T-cell (primary cell): ENCODE measurements at regions not wholly inside any gene's neighbourhood (a gene's known extent, or its start where the extent isn't known, plus 50 kb on each side); places are given as distances from the start of the nearest gene placed in this dataset.
A peak's percentile ranks its signal among the peaks of the same experiment; 100 is the strongest.

ENCODE experiments used
- ATAC-seq, 4 experiments: fragments of 200-7000 bp in 3 of 4; fragments of 150-1000 bp in 1 of 4; cut with Tn5 transposase; replicated peaks in 1 of 4; 1 replicate in 3 of 4; 2 replicates in 1 of 4; pipeline ENCODE4 v1.10.0; 2021; ENCODE audit warnings: moderate library complexity in 3 of 4, mild to moderate bottlenecking in 2 of 4, moderate number of reproducible peaks in 1 of 4
- CTCF ChIA-PET, 2 donors: fragments of 300-600 bp; sonication (Branson Sonifier 250); formaldehyde crosslinking; loops; one replicate each; lab custom pipeline; 2022; ENCODE audit warnings: antibody characterized with exemption in 2 of 2; lab: Charles Lee
- POLR2A ChIA-PET, 2 donors: fragments of 300-600 bp; sonication (Branson Sonifier 250); formaldehyde crosslinking; loops; one replicate each; lab custom pipeline; 2022; ENCODE audit warnings: antibody characterized with exemption in 2 of 2; lab: Charles Lee
- DNase-seq, 35 experiments: peaks; one replicate each; pipeline versions ENCODE4 v3.0.0 to v3.0.0-alpha.2; 2013 to 2023
- H3K27ac ChIP-seq: one replicate; pipeline ENCODE4 v1.5.1; 2013; ENCODE audit warnings: low read length
- H3K27me3 ChIP-seq, 2 experiments: replicated peaks in 1 of 2; 1 replicate in 1 of 2; 2 replicates in 1 of 2; pipeline versions ENCODE4 v1.6.1 to v1.7.0; 2013; ENCODE audit warnings: low read length in 1 of 2, mixed read lengths in 1 of 2; ENCODE audit not compliant: control insufficient read depth in 2 of 2, insufficient read depth in 2 of 2; ENCODE audit errors: extremely low read depth in 1 of 2
- H3K36me3 ChIP-seq, 2 donors: 1 replicate in 1 of 2; 2 replicates in 1 of 2; pipeline versions ENCODE4 v1.6.1 to v1.7.0; 2013; ENCODE audit warnings: low read length in 1 of 2; ENCODE audit not compliant: control insufficient read depth in 2 of 2, insufficient read depth in 1 of 2; ENCODE audit errors: extremely low read depth in 1 of 2
- H3K4me1 ChIP-seq, 2 experiments: 1 replicate in 1 of 2; 2 replicates in 1 of 2; pipeline versions ENCODE4 v1.6.1 to v1.7.0; 2013; ENCODE audit warnings: low read length in 2 of 2, mixed read lengths in 1 of 2; ENCODE audit not compliant: insufficient read depth in 2 of 2, control insufficient read depth in 1 of 2; ENCODE audit errors: extremely low read depth in 1 of 2
- H3K4me3 ChIP-seq, 2 donors: 1 replicate in 1 of 2; 2 replicates in 1 of 2; pipeline versions ENCODE4 v1.5.1 to v1.7.0; 2013; ENCODE audit warnings: mild to moderate bottlenecking in 2 of 2, low read length in 1 of 2, moderate library complexity in 1 of 2; ENCODE audit not compliant: control insufficient read depth in 1 of 2; ENCODE audit errors: extremely low read depth in 1 of 2
- H3K9me3 ChIP-seq: 2 replicates; pipeline ENCODE4 v1.7.0; 2013
- H3K27ac Mint-ChIP-seq, 2 donors: one replicate each; pipeline ENCODE4 v1.8.0; 2020 to 2021; ENCODE audit warnings: mild to moderate bottlenecking in 2 of 2, mixed read lengths in 2 of 2
- H3K27me3 Mint-ChIP-seq, 2 donors: one replicate each; pipeline ENCODE4 v1.8.0; 2021 to 2022; ENCODE audit warnings: mixed read lengths in 2 of 2
- H3K36me3 Mint-ChIP-seq: one replicate; pipeline ENCODE4 v1.8.0; 2021; ENCODE audit warnings: mixed read lengths
- H3K4me1 Mint-ChIP-seq, 3 donors: one replicate each; pipeline ENCODE4 v1.8.0; 2020 to 2022; ENCODE audit warnings: mixed read lengths in 3 of 3, mild to moderate bottlenecking in 1 of 3
- H3K4me3 Mint-ChIP-seq, 3 donors: one replicate each; pipeline ENCODE4 v1.8.0; 2020 to 2022; ENCODE audit warnings: mild to moderate bottlenecking in 3 of 3, mixed read lengths in 3 of 3, moderate library complexity in 3 of 3
- H3K9me3 Mint-ChIP-seq, 3 donors: one replicate each; pipeline ENCODE4 v1.8.0; 2020 to 2022; ENCODE audit warnings: mixed read lengths in 3 of 3
- WGBS: methylation state at CpG from one replicate; pipeline ENCODE4 v1.1.5; 2013; ENCODE audit warnings: missing lambda C conversion rate; ENCODE audit not compliant: insufficient coverage; 5-methylcytosine and 5-hydroxymethylcytosine counted together

DNA sequence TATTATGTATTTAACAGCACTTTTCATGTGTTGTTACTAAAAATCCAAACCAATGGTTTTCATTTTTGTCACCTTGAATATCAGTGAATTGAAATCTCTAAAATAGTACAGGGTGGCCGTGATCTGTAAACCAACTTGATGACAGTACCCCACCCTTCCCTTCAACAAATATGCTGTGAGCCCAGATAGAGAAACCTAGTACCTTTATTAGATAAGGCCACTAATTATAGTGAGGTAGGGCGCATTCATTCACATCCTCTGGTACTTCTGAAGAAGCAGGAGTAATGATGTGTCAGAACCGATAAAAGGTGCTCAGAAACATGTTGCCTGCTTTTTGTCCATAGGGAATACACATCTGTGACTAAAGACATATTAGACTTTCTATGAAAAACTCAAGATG, 409.5 kb downstream of the GJA1 start:
- Mint-ChIP-seq H3K27me3 (no peaks in the 10 kb centered on the region), H3K9me3 (no peaks in the 10 kb centered on the region), H3K27ac (no peak overlapping the region), H3K36me3 (no peaks in the 10 kb centered on the region), H3K4me1 (peaks cover 10 to 29% (median 14%) of the 10 kb centered on the region in 3 donors), H3K4me3 (no peak overlapping the region)
- no peak overlapping the region for H3K4me3 ChIP-seq
- ATAC-seq (no peak), DNase-seq (no peak)
- H3K4me1 ChIP-seq: peaks cover 0 to 2% of the 10 kb centered on the region in 2 experiments
- no CpG with 5 or more reads among the region's 3 CpGs for WGBS
- no peaks in the 10 kb centered on the region for H3K27me3 ChIP-seq
- no peak overlapping the region for H3K27ac ChIP-seq
- ChIA-PET CTCF (no interaction called here), POLR2A (no interaction called here)
- H3K36me3 ChIP-seq: no peaks in the 10 kb centered on the region
- H3K9me3 ChIP-seq: no peaks in the 10 kb centered on the region

DNA sequence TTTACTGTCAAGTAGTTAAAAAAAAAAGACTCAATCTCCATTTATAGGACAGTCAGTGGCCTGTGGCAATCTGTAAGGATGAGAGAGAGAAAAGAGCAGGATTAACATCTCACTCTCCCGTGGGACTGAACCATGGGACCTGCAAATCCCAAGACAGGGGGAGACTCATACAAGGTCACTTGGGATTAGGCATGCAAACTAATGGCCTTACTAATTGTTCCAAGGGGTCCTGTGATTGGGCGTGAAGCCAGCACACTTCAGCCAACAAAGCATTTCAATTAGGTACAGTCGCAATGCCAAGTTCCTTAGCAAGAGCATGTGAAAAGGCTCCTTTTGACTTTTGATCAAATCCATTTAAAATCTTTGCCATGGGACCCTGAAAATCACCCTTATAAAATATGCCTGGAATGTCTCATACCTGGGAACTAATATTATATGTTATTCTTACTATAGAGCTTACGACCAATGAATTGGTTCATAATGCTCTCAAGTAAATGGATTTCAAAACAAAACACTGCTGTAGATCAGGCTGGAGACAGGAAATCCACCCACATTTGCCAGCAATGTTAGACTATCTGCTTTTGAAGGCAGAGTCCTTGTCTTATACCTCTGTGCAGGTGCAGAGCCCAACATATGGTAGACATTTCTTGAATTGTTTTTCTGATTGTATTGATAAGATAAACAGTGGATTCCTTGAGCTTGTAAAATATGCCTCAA, 412.5 kb downstream of the GJA1 start:
- Histone ChIP-seq H3K27me3 (no peaks in the 10 kb centered on the region), H3K36me3 (no peaks in the 10 kb centered on the region), H3K4me1 (peaks cover 0 to 2% of the 10 kb centered on the region in 2 experiments), H3K4me3 (no peak overlapping the region), H3K27ac (no peak overlapping the region), H3K9me3 (no peaks in the 10 kb centered on the region)
- Mint-ChIP-seq H3K27ac (no peak overlapping the region), H3K9me3 (no peaks in the 10 kb centered on the region), H3K27me3 (peaks cover 0 to 1% of the 10 kb centered on the region in 2 donors), H3K4me1 (peaks cover 10 to 32% (median 14%) of the 10 kb centered on the region in 3 donors), H3K4me3 (no peak overlapping the region), H3K36me3 (no peaks in the 10 kb centered on the region)
- CTCF ChIA-PET: interaction anchor here in 1 of 2 donors (0.5 to 1.0 kb wide), 3 partner anchors 386 to 649 kb away, joined by 3 read pairs; no protein-coding TSS in a partner anchor
- POLR2A ChIA-PET: no interaction called here
- 100% methylated on average over 1 of the region's 4 CpGs for whole genome bisulfite sequencing
- ATAC-seq (peak in 1 of 4 experiments; percentile 59), DNase-seq (peak in 1 of 35 experiments; percentile 5)

DNA sequence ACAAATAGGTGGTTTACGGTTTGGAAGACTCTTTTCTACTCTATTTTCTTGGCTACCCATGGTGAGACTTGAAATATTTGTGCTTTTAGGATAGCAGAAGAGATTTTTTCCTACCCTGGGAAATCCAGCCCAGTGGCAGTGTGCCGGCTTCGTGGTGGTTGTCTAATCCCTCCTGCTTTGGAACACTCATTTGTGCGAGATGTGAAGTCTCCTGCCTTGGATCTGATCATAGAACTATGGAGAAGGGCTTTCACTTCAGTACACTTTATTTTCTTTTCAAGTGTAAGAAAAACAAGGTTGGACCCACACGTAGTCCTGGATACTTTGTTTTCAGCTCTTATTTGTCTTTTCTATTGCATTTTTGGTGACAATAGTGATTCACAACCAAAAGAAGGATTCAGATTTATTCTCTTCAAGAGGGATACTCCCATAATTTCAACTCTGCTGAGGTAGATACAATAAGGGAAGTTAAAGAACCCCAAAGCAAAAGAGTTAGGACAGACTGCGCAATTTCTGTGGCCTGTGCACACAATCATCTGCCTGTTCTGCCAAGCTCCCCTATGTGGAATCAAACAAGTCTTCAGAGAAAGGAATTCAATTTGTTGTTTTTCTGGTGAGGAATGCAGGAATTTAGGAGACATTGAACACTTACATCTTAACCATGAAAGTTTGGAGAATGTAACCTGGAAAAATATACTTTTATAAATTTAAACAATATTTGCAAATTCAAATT, 413.2 kb downstream of the GJA1 start:
- H3K36me3 ChIP-seq: no peaks in the 10 kb centered on the region
- no peak overlapping the region for H3K4me3 ChIP-seq
- CTCF ChIA-PET: interaction anchor here in 1 of 2 donors (0.5 to 1.1 kb wide), 7 partner anchors 15 to 704 kb away, joined by 3 read pairs; no protein-coding TSS in a partner anchor
- Mint-ChIP-seq H3K4me1 (peaks cover 10 to 32% (median 14%) of the 10 kb centered on the region in 3 donors), H3K4me3 (no peak overlapping the region), H3K27ac (no peak overlapping the region), H3K27me3 (peaks cover 0 to 1% of the 10 kb centered on the region in 2 donors), H3K9me3 (no peaks in the 10 kb centered on the region), H3K36me3 (no peaks in the 10 kb centered on the region)
- peaks cover 0 to 2% of the 10 kb centered on the region in 2 experiments for H3K4me1 ChIP-seq
- H3K9me3 ChIP-seq: no peaks in the 10 kb centered on the region
- no peak overlapping the region for H3K27ac ChIP-seq
- no peaks in the 10 kb centered on the region for H3K27me3 ChIP-seq
- POLR2A ChIA-PET: no interaction called here
- no CpG with 5 or more reads among the region's 6 CpGs for WGBS
- ATAC-seq: no peak
- DNase-seq: no peak

DNA sequence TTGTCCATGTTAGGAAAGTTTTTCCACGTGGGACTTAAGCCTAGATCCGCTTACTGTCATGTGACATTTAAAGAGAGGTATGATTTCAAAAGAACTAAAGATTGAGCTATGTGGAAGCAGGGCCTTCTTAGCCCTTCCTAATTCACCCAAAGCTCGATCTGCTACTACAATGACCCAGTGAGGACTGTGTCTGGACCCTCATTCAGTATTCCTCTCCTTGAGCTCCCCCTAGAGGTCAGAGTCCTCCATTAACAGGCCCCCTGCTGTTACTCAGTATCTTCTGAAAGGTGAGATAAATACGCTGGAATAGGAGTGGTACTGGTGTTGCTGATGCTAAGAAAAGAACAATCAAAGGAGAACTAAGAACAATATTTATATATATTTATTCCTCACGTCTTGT, 414.0 kb downstream of the GJA1 start:
- H3K36me3 Mint-ChIP-seq: no peaks in the 10 kb centered on the region
- ChIA-PET CTCF (interaction anchor here (0.5 to 1.1 kb wide), 4 partner anchors 14 to 530 kb away, joined by 3 read pairs; no protein-coding TSS in a partner anchor), POLR2A (no interaction called here)
- no peak overlapping the region for H3K27ac Mint-ChIP-seq
- ATAC-seq (peak in 2 of 4 experiments; percentile 27 to 45), DNase-seq (peak in 9 of 35 experiments; percentile 2 to 48 (median 10))
- Histone ChIP-seq H3K27ac (no peak overlapping the region), H3K36me3 (no peaks in the 10 kb centered on the region), H3K9me3 (no peaks in the 10 kb centered on the region), H3K4me3 (no peak overlapping the region), H3K27me3 (no peaks in the 10 kb centered on the region), H3K4me1 (peaks cover 0 to 2% of the 10 kb centered on the region in 2 experiments)
- H3K4me1 Mint-ChIP-seq: peaks cover 10 to 27% (median 14%) of the 10 kb centered on the region in 3 donors
- peaks cover 0 to 1% of the 10 kb centered on the region in 2 donors for H3K27me3 Mint-ChIP-seq
- no CpG with 5 or more reads among the region's 5 CpGs for WGBS
- H3K4me3 Mint-ChIP-seq: no peak overlapping the region
- H3K9me3 Mint-ChIP-seq: no peaks in the 10 kb centered on the region

DNA sequence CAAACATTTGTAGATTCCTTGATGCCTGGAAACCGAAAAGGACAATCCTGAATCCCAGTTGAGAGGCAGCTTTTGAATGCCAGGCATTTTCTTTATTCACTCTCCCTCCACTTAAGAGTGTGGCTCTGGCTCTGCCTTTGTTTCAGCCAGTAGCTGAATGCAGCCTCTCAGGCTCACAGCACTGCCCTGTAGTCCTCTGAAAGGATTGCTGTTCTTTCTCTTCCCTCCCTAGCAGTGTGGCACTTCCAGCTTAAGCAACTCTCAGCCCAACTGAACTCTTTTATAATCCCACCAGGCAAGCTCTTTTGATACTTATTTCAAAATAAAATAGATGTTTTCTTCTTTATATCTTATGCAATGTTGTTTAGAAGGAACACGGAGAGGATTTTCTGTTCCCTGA, 415.6 kb downstream of the GJA1 start:
- WGBS: 44% methylated on average over 1 of the region's 2 CpGs
- POLR2A ChIA-PET: interaction anchor here in 1 of 2 donors (0.7 kb wide), 1 partner anchor 410 kb away, joined by 4 read pairs; no protein-coding TSS in a partner anchor
- H3K9me3 Mint-ChIP-seq: no peaks in the 10 kb centered on the region
- no peaks in the 10 kb centered on the region for H3K36me3 Mint-ChIP-seq
- no peak overlapping the region for H3K4me3 ChIP-seq
- CTCF ChIA-PET: interaction anchor here in 1 of 2 donors (0.5 to 1.1 kb wide), 4 partner anchors 19 to 408 kb away, joined by 3 to 8 read pairs (median 4); no protein-coding TSS in a partner anchor
- H3K4me1 ChIP-seq: peaks cover 0 to 2% of the 10 kb centered on the region in 2 experiments
- H3K27me3 ChIP-seq: no peaks in the 10 kb centered on the region
- peaks cover 10 to 27% (median 14%) of the 10 kb centered on the region in 3 donors for H3K4me1 Mint-ChIP-seq
- H3K27me3 Mint-ChIP-seq: peaks cover 0 to 1% of the 10 kb centered on the region in 2 donors
- ATAC-seq: no peak
- no peak overlapping the region for H3K4me3 Mint-ChIP-seq
- no peaks in the 10 kb centered on the region for H3K9me3 ChIP-seq
- H3K27ac Mint-ChIP-seq: no peak overlapping the region
- no peak overlapping the region for H3K27ac ChIP-seq
- no peaks in the 10 kb centered on the region for H3K36me3 ChIP-seq
- no peak for DNase-seq

DNA sequence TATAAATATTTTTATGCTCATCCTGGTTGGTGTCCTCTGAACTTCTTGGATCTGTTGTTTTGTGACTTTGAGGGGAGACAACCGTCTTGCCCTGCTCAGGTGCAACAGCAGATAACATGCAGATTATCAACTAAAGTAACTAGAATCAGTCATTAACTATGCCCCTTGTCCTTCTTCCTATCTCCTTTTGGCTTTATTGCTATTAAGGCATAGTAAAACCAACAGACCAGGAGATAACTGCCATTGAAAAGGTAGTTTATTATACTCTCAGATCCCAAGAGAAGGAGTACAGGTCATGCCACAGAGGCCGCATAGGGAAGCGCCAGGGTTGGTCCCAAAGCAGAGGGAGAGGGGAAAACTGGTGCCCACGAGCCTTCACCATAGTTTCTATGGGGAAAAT, 418.2 kb downstream of the GJA1 start:
- H3K36me3 Mint-ChIP-seq: no peaks in the 10 kb centered on the region
- ATAC-seq: no peak
- WGBS: 68% methylated on average over 3 of the region's 4 CpGs

More for the DNA sequence above, 418.2 kb downstream of the GJA1 start:
- Histone ChIP-seq H3K36me3 (no peaks in the 10 kb centered on the region), H3K27me3 (no peaks in the 10 kb centered on the region), H3K9me3 (no peaks in the 10 kb centered on the region), H3K27ac (no peak overlapping the region), H3K4me3 (no peak overlapping the region), H3K4me1 (no peaks in the 10 kb centered on the region)
- no peaks in the 10 kb centered on the region for H3K9me3 Mint-ChIP-seq
- H3K27ac Mint-ChIP-seq: no peak overlapping the region
- H3K4me1 Mint-ChIP-seq: peaks cover 3 to 13% (median 3%) of the 10 kb centered on the region in 3 donors
- ChIA-PET POLR2A (no interaction called here), CTCF (interaction anchor here in 1 of 2 donors (0.6 kb wide), 1 partner anchor 263 kb away, joined by 6 read pairs; no protein-coding TSS in a partner anchor)
- H3K27me3 Mint-ChIP-seq: peaks cover 0 to 1% of the 10 kb centered on the region in 2 donors
- no peak for DNase-seq
- no peak overlapping the region for H3K4me3 Mint-ChIP-seq
